NCI-H524 (cell line): ENCODE measurements at regions not wholly inside any gene's neighbourhood (a gene's known extent, or its start where the extent isn't known, plus 50 kb on each side); places are given as distances from the start of the nearest gene placed in this dataset.
A peak's percentile ranks its signal among the peaks of the same experiment; 100 is the strongest.
"Not testable (repeated sequence)": the region's sequence is repeated elsewhere in the genome, so short reads cannot be mapped to it uniquely, and the experiment has no call there.

Experiments used
- DNase-seq, 2 experiments: peaks; one replicate each; lab custom pipeline; 2025; lab: John Stamatoyannopoulos, UW

DNA sequence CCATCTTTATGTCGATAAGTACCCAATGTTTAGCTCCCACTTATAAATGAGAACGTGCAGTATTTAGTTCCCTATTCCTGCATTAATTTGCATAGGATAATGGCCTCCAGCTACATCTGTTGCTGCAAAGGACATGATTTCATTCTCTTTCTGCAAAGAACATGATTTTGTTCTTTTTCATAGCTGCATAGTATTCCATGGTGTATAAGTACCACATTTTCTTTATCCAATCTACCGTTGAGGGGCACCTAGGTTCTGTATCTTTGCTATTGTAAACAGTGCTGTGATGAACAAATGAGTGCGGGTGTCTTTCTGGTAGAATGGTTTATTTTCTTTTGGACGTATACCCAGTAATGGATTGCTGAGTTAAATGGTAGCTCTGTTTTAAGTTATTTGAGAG, 63.0 kb downstream of the HLX start:
- DNase-seq, result no peak

DNA sequence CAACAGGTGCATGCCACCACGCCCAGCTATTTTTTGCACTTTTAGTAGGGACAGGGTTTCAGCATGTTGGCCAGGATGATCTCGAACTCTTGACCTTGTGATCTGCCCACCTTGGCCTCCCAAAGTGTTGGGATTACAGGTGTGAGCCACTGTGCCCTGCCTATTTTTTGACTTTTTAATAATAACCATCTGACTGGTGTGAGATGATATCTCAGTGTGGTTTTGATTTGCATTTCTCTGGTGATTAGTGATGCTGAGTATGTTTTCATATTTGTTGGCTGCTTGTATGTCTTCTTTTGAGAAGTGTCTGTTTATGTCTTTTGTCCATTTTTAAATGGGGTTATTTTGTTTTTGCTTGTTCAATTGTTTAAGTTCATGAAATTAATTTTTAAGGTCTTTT, 63.7 kb downstream of the HLX start:
- DNase-seq, result not testable (repeated sequence)

DNA sequence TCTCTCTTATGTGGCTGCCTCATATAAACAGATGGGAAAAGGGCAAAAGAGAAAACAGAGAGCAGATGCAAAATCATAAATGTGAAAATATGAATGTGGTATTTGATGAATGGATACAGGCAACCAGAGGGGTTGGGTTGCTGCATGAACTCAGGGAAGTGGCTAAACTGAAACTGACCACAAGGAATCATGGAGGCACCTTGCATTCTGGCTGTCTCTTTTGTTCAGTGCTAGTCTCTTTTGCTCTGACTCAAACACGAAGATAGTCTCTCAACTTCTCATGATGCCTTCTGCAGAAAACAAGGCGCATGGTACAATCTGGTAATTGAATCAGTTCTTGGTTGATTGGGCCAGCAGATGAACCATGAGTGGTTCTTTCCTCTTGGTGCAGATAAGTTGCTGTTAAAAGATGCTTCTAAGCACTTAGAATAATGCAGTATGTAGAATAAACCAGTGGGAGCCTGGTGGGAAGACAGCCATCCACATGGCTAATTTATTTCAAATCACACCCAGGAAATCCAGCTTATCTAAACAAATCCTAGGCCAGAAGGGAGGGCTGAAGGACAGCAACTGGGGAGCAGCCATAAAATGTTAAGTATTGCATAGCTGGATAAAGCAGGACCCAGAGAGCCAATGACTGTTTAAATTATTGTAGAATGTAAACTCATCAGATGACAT, 64.2 kb downstream of the HLX start:
- DNase-seq, result peak in 1 of 2 experiments; percentile 36

DNA sequence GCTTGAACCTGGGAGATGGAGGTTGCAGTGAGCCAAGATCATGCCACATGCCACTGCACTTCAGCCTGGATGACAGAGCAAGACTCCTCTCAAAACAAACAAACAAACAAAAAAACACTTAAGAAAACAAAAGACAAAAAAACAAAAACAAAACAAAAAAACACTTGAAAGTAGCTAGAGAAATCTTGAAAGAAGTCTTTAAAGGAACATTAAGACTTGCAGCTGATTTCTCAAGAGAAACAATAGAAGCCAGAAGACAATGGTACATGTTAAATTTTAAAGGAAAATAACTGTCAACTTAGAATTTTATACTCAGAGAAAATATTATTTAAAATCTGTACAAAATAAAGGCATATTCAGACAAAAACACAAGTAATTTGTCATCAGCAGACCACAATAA, 71.3 kb downstream of the HLX start:
- DNase-seq, result no peak

DNA sequence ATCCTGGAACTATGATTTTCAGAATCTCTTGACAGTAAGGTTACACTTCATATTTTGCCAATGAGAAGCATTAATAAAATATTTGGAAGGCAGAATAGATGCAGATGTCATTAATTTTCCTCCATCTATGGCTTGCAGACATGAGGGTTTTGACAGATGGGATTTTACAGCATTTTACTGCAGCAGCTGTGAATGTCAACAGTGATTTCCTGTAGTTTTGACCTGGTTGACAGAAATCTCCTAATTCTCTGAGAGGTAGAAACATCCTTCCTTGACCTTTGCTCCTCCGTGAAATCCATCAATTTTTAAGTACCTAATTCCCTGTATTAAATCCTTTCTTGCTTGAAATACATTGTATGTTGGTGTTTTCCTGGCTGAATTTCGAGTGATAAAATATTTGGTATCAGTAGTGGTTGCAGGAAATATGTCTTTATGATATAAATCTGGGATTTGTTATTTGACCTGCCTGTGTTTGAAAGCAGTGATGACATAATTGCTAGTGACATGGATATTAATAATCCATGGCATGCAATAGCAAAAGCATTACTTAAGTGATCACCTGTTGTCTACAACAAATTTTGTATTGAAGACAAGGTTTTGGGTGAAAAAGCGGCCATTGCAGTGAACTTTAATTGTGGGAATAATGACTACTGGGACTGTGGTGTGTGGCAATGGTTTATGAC, 73.9 kb downstream of the HLX start:
- DNase-seq, result peak in 1 of 2 experiments; percentile 63

DNA sequence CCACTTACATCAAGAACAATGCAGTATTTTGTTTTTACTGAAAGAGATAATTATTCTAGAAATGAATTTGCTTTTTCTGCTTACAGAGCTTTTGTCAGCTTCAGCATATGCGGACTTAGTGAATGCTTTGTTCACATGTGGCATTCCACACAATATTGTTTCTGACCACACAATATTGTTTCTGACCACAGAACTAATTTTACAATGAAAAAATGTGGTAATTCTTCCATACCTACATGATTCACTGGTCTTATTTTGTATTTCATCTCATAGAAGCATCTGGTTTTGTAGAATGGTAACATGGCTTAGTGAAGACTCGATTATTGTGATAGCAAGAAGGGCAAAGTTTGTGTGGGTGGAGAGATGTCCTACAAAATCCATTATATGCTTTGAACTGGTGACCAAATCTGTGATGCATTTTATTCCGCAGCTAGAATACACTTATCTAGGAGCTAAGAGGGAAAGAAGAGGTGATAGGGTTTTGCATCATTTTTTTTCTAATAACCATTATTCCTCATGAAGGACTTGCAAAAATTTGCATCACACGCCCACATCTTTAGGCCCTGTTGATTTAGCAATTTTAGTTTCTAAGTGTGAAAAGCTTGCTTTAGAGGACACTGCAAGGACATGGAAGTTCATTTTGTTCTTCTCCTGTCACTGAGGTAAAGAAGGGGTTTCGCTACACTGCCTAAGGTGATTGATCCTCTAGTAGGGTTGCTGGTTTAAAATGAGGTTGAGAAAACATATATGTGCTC, 75.3 kb downstream of the HLX start:
- no peak for DNase-seq

DNA sequence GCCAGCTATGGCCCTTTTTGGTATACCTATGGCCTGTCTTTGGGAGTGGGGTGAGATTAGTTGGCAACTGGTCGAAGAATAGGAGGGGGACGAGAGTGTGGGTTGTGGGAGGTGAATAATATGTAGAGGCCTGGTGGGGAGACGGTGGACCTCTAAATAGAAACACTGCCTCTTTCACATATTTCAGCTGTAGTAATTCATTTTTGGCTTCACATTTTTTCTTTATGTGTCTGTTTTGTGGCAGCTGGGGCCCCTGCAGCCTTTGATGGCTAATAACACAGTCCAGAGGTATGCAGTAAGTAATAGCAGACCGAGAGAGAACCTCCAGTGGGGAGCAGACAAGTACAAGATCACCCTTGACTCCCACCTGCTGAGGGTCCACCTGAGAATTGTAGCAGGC, 75.9 kb downstream of the HLX start:
- no peak for DNase-seq

DNA sequence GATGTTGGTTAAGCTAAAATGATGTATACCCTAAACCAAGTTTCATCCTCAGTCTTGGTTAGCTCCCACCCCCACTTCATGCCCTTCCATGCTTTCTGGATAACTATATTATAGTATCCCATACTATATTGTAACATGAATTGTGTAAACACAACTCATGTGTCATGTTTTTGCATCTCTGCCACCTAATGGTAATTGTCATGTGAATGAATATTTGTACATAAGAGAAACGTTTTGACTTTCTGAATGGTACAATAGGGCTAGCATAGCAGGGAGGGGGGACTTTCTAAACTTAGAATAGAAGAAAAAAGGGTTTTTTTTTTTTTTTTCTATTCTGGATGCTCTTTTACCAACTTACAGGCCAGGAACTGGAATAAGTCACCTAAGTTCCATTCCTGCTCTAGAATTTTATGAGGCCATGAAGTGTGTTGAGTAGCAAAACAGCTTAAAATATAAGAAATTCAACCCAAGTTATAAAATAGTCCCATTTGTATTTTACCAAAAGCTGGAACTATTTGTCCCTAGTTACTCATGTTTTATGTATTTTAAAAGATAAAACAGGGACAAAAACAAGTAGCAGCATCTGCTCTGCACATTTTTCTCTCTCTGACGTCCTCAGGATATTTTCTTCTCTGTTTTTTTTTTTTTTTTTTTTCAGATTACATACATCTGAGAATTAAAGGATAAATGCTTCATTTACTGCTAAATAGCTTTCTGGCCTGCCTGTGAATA, 77.4 kb downstream of the HLX start:
- DNase-seq, result no peak

DNA sequence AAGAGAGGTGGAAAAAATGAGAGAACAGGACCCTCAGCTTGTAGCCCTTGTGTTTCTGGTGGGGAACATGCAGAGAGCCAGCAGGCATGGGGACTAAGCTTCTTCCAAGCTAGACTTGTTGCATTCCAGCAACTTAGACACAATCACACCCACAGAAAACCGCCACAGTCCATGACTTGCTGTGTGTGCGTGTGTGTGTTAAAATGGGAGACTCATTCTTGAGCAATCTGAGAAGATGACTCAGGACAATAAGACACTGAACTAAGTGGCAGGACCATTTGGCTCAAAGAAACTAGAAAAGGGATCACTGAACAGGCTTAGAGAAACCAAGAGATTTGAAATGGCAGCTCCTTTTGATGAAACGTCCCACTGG, 78.0 kb downstream of the HLX start:
- no peak for DNase-seq

DNA sequence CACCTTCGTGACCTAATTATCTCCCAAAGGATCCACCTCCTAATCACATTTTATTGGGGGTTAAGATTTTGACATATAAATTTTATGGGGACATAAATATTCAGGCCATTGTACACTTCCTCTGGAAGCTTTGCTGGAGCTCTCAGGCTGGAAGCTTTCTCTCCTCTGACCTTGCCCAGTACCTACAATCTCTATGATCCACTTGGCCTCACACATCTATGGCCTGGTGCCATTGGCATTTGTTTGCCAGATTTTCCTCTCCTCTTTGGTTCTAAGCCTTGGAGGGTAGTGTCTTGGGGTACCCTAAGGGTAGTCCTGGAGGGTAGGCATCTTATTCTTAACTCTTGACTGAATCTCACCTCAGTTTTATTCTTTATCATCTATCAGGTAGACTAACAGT, 79.0 kb downstream of the HLX start:
- DNase-seq, result no peak

DNA sequence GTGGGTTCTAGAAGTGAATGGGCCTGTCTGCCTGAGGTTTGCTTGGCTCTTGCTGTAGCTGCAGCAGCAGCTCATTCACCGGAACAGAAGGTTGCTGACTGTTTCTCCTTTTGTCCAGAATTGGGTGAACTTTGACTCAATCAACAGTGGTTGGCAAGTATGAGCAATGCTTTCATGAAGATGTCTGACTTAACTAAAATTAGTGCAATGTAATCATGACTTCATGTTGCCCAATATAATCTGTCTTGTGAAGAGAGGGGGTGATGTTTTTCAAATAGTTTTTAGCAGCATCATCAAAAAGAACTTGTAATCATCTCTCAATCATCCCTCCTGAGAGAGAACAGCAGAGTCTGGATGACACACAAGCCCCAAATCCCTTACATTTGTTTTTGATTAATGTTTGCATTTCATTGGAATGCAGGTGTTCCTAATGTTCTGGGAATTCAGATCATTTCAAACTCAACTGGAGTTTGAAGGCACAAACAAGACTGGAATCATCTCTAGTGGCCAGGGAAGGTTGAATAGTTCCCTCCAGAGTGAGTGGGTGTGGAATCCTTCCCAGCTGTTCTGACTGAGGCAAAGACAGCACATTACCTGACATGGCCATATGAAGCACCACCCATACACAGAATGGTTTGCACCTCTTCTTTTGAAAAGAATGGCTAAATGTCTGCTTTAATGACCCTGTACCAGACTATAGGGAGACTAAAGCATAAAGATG, 82.9 kb downstream of the HLX start:
- DNase-seq, result no peak

DNA sequence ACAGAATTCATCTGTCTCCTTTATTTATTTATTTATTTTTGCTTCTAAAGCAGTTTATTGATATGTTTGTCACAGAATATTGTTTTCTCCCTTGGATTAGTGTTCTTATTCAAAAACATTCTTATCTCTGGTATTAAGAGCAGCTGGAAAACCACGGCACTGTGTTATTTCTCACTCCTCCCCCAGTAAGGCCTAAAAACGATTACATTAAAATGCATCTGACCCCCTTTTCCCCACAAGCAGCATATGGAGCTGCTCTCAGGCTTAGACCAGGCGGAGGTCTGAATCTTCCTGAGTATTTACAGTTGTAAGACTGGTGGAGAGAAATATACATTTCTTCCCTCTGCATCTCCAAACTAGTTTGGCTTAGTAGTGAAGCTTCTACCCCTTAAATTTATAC, 86.8 kb downstream of the HLX start:
- peak in 1 of 2 experiments; percentile 8 for DNase-seq

DNA sequence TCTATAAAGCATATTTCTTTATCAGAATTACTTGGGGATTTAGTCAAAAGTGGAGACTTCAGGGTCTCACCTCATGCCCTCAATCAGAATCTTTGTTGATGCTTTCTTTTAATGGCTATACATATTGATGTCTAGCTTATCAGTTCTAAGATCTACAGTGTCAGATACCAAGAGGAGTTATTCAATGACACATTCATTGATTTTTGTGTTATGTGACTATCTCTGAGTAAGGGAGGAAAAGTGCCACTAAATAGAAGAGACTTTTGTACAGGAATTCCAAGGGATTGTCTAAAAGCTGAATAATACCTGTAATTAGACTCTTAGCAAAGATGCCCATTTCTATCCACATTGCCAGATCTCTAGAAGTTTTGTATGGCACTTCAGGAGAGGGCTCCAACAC, 87.2 kb downstream of the HLX start:
- DNase-seq, result no peak

DNA sequence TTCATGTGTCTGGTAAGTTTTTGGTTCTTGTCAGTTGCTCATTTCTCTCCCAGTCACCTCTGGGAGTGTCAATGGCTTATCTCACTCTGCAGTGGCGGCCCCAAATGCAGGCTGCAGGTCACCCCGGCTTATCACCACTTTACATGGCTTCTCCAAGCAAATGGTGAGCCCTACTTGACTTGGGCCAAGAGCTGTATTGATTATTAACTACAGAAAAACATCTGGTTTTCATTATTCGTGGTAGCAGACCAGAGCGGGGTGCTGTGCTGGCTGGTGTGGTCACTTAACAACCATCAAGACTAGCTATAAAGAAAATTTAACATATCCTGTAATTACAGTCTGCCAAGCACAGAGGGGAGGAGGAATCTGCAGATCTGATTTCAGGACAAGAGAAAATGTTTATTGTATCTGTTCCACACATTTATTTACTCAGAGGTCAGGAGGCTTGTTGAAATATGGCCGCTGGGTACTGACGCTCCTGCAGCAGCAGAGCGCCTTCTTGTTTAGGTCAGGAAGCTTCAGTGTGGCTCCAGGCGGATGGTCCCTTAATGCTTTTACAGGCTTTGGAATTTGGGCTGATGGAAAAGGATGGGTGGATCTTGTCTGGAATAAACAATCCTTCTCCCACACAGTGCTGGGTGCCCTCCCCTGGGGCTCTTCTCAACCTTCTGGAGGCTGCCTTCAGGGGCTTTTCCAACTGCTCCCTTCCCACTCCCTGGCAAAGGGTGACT, 87.8 kb downstream of the HLX start:
- DNase-seq, result no peak

DNA sequence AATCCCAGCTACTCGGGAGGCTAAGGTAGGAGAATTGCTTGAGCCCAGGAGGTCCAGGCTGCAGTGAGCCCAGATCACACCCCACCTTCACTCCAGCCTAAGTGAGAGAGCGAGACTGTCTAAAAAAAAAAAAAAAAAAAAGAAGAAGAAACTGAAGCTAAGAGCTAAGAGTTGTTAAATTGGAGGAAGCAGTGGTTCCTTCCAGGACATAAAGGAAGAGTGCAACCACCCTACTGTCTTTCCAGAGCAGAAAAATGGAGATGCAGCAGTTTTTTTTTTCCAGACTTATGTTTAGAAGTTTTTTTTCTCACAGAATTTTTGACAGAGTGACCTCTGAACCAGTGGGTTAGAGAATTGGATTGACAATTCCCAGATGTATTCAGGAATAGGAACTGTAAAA, 88.7 kb downstream of the HLX start:
- DNase-seq, result no peak

DNA sequence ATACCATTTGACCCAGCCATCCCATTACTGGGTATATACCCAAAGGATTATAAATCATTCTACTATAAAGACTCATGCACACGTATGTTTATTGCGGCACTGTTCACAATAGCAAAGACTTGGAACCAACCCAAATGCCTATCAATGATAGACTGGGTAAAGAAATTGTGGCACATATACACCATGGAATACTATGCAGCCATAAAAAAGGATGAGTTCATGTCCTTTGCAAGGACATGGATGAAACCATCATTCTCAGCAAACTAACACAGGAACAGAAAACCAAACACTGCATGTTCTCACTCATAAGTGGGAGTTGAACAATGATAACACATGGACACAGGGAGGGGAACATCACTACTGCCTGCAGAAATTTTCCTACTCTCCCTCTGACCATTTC, 90.0 kb downstream of the HLX start:
- not testable (repeated sequence) for DNase-seq

DNA sequence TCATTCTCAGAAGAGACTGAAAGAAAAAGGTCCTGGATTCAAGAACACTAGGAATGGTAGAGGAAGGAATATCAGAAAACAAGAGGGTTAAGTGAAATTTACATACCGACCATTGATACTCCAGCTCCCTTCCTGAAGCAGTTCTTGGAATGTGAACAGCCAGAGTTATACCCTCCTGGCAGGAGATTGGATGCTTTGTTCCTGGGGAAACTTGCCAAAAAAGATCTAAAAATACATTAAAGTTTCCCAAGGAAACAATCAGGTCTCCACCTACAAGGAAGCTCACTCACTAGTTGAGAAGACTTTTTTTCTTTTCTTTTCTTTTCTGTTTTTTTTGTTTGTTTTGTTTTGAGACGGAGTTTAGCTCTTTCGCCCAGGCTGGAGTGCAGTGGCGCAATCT, 91.1 kb downstream of the HLX start:
- DNase-seq, result no peak

DNA sequence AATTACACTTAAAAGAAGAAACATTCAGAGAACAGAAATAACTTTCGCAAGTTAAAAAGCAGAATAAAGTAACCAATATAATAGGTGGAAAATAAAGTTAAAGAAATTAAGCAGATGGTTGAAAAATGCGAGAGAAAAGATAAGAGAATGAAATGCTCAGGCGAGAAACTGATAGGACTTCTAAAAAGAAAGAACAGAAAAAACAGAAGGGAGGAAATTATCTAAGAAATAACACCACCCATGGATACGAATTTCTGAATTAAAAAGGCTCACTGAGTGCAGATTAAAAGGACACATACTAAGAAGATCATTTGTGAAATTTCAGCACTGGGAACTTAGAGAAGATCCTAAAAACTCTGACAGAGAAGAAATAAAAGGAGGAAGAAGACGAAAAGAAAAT, 92.0 kb downstream of the HLX start:
- DNase-seq, result no peak

DNA sequence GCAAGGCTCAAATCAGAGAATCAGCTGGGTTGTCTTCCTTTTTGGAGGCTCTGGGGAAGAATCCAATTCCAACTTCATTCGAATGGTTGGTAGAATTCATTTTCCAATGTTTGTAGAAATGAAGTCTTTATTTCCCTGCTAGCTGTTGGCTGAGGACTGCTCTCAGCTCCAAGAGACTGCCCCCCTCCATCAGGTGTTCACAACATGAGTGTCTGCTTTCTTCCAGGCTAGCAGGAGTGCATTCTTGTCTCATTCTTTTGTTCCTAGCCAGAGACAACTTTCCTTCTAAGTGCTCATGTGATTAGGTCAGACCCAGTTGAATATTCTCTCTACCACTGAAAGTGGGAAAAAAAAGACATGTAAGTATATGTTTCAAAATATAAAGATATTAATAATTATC, 95.2 kb downstream of the HLX start:
- no peak for DNase-seq

DNA sequence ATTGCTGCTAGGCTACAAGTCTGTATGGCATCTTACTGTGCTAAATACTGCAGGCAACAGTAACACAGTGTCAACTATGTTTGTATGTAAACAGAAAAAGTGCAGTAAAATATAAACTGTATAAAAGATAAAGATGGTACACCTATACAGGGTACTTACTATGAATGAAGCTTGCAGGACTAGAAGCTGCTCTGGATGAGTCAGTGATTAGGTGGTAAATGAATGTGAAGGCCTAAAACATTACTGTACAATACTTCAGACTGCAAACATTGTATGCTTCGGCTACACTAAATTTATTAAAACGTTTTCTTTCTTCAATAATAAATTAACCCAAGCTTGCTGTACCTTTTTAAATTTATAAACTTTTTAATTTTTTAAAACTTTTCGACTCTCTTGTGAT, 97.1 kb downstream of the HLX start:
- DNase-seq, result no peak

DNA sequence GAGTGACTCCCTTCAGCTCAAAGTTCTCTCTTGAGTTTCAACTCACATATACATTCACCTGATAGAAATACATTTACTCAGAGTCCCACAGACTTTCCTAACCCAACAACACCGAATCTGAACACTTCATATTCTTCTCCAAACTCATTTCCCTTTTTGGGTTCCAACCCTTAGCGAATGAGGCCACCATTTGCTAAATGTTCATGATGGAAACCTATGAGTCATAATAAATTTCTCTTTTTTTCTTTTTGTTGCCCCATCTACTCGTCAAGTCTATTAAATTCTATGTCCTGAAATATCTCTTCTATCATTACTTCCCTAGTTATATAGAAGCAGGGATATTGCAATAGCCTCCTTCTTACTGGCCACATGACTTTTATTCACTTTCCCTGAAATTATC, 100.1 kb downstream of the HLX start:
- DNase-seq, result no peak
